ENCODE measurements at regions not wholly inside any gene's neighbourhood (a gene's known extent, or its start where the extent isn't known, plus 50 kb on each side); places are given as distances from the start of the nearest gene placed in this dataset.

- H3K4me2 ChIP-seq (ENCODE audit: low read depth, low read length, poor library complexity, severe bottlenecking) = no peak overlapping the region
- H3K4me3 ChIP-seq (ENCODE audit: insufficient read depth, low read length, poor library complexity, severe bottlenecking) = no peak overlapping the region
- H3K79me2 ChIP-seq (ENCODE audit: insufficient read depth, low read length) = no peaks in the 10 kb centered on the region
- H3K36me3 ChIP-seq (ENCODE audit: low read length) = no peaks in the 10 kb centered on the region
- H4K20me1 ChIP-seq (ENCODE audit: low read depth, low read length) = no peaks in the 10 kb centered on the region
- no peaks in the 10 kb centered on the region for H3K9me2 ChIP-seq (replicated peaks; ENCODE audit: insufficient read depth, low read length)
- no peak overlapping the region for H3K9ac ChIP-seq (ENCODE audit: low read length)
- no peaks in the 10 kb centered on the region for H3K27me3 ChIP-seq (ENCODE audit: low read length)
- TF ChIP-seq EZH2phosphoT487 (conservative IDR thresholded peaks at IDR 0.05; ENCODE audit: low read length) (no peak), CTCF (IDR thresholded peaks at IDR 0.05; ENCODE audit: insufficient read depth, low read length, poor library complexity, severe bottlenecking) (no peak)
- H3F3A ChIP-seq (ENCODE audit: insufficient read depth) = no peaks in the 10 kb centered on the region
- H3K27ac ChIP-seq (ENCODE audit: low read depth, low read length) = no peak overlapping the region
- H3K9me3 ChIP-seq (ENCODE audit: insufficient read depth, low read length) = no peaks in the 10 kb centered on the region
- no peak overlapping the region for H2AFZ ChIP-seq (ENCODE audit: low read depth, low read length, severe bottlenecking)
These were observed 352.5 kb upstream of the DCBLD2 start for GRCh38 chr3:99253963-99254355.

GRCh38 chr3:99250821-99251355 lies 349.4 kb upstream of the DCBLD2 start:
- no peak overlapping the region for H2AFZ ChIP-seq (ENCODE audit: low read depth, low read length, severe bottlenecking)
- H3K4me3 ChIP-seq (ENCODE audit: insufficient read depth, low read length, poor library complexity, severe bottlenecking) = no peak overlapping the region
- TF ChIP-seq EZH2phosphoT487 (conservative IDR thresholded peaks at IDR 0.05; ENCODE audit: low read length) = no peak
- no peak overlapping the region for H3K9ac ChIP-seq (ENCODE audit: low read length)
- no peaks in the 10 kb centered on the region for H3K27me3 ChIP-seq (ENCODE audit: low read length)
- no peaks in the 10 kb centered on the region for H4K20me1 ChIP-seq (ENCODE audit: low read depth, low read length)
- H3K4me2 ChIP-seq (ENCODE audit: low read depth, low read length, poor library complexity, severe bottlenecking) = no peak overlapping the region
- H3K27ac ChIP-seq (ENCODE audit: low read depth, low read length) = no peak overlapping the region
- H3K36me3 ChIP-seq (ENCODE audit: low read length) = no peaks in the 10 kb centered on the region
- H3K9me2 ChIP-seq (replicated peaks; ENCODE audit: insufficient read depth, low read length) = no peaks in the 10 kb centered on the region
- no peaks in the 10 kb centered on the region for H3F3A ChIP-seq (ENCODE audit: insufficient read depth)
- H3K79me2 ChIP-seq (ENCODE audit: insufficient read depth, low read length) = no peaks in the 10 kb centered on the region
- no peaks in the 10 kb centered on the region for H3K9me3 ChIP-seq (ENCODE audit: insufficient read depth, low read length)

GRCh38 chr3:99250272-99250671 lies 348.8 kb upstream of the DCBLD2 start:
- Histone ChIP-seq H3K36me3 (ENCODE audit: low read length) (no peaks in the 10 kb centered on the region), H3K79me2 (ENCODE audit: insufficient read depth, low read length) (no peaks in the 10 kb centered on the region), H3K27ac (ENCODE audit: low read depth, low read length) (no peak overlapping the region), H3K9me2 (replicated peaks; ENCODE audit: insufficient read depth, low read length) (no peaks in the 10 kb centered on the region), H3K9ac (ENCODE audit: low read length) (no peak overlapping the region), H3K9me3 (ENCODE audit: insufficient read depth, low read length) (no peaks in the 10 kb centered on the region), H3F3A (ENCODE audit: insufficient read depth) (no peaks in the 10 kb centered on the region), H2AFZ (ENCODE audit: low read depth, low read length, severe bottlenecking) (no peak overlapping the region), H4K20me1 (ENCODE audit: low read depth, low read length) (no peaks in the 10 kb centered on the region), H3K27me3 (ENCODE audit: low read length) (no peaks in the 10 kb centered on the region), H3K4me2 (ENCODE audit: low read depth, low read length, poor library complexity, severe bottlenecking) (no peak overlapping the region), H3K4me3 (ENCODE audit: insufficient read depth, low read length, poor library complexity, severe bottlenecking) (no peak overlapping the region)
- TF ChIP-seq CTCF (IDR thresholded peaks at IDR 0.05; ENCODE audit: insufficient read depth, low read length, poor library complexity, severe bottlenecking) (no peak), EZH2phosphoT487 (conservative IDR thresholded peaks at IDR 0.05; ENCODE audit: low read length) (no peak)

GRCh38 chr3:99249627-99250026 lies 348.1 kb upstream of the DCBLD2 start:
- no peak overlapping the region for H3K4me2 ChIP-seq (ENCODE audit: low read depth, low read length, poor library complexity, severe bottlenecking)
- H2AFZ ChIP-seq (ENCODE audit: low read depth, low read length, severe bottlenecking) = no peak overlapping the region
- H3K9me3 ChIP-seq (ENCODE audit: insufficient read depth, low read length) = no peaks in the 10 kb centered on the region
- H3K9me2 ChIP-seq (replicated peaks; ENCODE audit: insufficient read depth, low read length) = no peaks in the 10 kb centered on the region
- no peak for TF ChIP-seq CTCF (IDR thresholded peaks at IDR 0.05; ENCODE audit: insufficient read depth, low read length, poor library complexity, severe bottlenecking)
- TF ChIP-seq EZH2phosphoT487 (conservative IDR thresholded peaks at IDR 0.05; ENCODE audit: low read length) = no peak
- H3K27me3 ChIP-seq (ENCODE audit: low read length) = no peaks in the 10 kb centered on the region
- H4K20me1 ChIP-seq (ENCODE audit: low read depth, low read length) = no peaks in the 10 kb centered on the region
- H3K79me2 ChIP-seq (ENCODE audit: insufficient read depth, low read length) = no peaks in the 10 kb centered on the region
- H3K27ac ChIP-seq (ENCODE audit: low read depth, low read length) = no peak overlapping the region
- no peak overlapping the region for H3K9ac ChIP-seq (ENCODE audit: low read length)
- H3K36me3 ChIP-seq (ENCODE audit: low read length) = no peaks in the 10 kb centered on the region
- H3K4me3 ChIP-seq (ENCODE audit: insufficient read depth, low read length, poor library complexity, severe bottlenecking) = no peak overlapping the region
- no peaks in the 10 kb centered on the region for H3F3A ChIP-seq (ENCODE audit: insufficient read depth)

Measured in SU-DHL-6 (cell line).